HG02798 (cell line): ENCODE measurements at regions not wholly inside any gene's neighbourhood (a gene's known extent, or its start where the extent isn't known, plus 50 kb on each side); places are given as distances from the start of the nearest gene placed in this dataset.

Source experiments
- ATAC-seq: cut with Tn5 transposase; IDR thresholded peaks from one replicate; pipeline ENCODE4 v1.9.1; 2021; ENCODE audit warnings: mild to moderate bottlenecking; ENCODE audit not compliant: unreplicated experiment, poor library complexity

DNA sequence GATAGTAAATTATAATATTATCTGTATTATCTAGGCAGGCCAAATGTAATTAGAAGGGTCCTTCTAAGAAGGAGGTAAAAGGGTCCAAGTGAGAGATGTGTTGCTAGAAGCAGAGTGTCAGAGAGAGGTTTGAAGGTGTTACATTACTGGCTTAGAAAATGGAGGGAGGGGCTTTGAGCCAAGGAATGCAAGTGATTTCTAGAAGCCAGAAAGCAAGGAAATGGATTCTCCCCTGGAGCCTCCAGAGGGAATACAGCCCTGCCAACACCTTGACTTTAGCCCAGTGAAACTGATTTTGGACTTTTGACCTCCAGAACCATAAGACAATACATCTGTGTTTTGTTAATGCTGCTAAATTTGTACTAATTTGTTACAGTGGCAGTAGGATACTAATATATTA is 97.9 kb upstream of the IL6 start:
- no peak for ATAC-seq

- no peak for ATAC-seq
Observed at GRCh38 chr7:22628112-22628511, 98.9 kb upstream of the IL6 start.

- no peak for ATAC-seq
Observed at GRCh38 chr7:22627136-22627535, 99.9 kb upstream of the IL6 start.

DNA sequence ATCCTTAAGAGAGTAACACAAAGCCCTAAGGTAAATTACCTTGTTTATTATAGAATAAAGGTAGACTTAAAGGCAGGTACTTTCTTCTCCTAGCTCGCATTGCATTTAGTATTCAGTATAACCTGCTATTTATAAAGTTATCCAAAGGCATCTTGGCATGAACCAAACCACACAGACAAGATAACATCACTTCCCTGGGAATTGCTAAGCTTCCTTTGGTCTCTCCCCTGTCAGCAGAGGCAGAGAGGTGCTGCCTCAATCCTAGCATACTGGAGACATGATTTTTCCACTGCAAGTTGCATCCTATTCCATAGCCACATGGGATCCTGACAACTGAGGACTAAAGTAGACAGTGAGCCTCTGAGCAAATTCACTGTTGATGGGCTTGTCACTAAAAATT is 101.7 kb upstream of the IL6 start:
- no peak for ATAC-seq

- ATAC-seq, result no peak
Observed at GRCh38 chr7:22624781-22625180, 102.2 kb upstream of the IL6 start.

DNA sequence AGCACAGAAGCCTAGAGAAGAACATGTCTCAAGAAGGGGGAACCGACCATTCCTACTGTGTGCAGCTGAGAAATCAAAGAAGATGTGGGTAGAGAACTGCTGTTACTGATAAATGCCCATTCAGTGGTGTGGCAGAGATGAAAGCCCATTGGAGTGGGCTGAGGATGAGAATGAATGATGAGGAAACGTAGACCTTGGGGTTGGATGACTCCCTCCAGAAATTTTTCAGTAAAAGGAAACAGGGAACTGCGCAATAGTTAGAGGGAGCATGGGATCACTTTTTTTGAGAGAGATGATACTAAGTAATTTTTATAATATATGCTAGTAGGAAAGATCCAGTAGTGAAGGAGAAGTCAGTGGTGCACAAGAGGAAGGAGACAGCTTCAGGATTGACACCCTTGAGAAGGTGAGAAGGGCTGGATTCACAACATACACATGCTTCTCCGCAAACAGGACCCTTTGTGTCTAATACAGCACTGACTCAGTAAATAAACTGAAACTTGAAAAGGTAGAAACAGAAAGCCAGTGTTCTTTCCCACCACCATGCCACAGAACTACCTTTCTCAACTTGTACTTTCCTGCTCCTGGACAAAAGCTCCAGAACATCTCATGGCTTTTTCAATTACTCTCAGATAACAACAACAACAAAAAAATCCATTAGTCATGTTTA is 104.7 kb upstream of the IL6 start:
- ATAC-seq, result no peak

GRCh38 chr7:22618528-22618927 is 108.5 kb upstream of the IL6 start:
- ATAC-seq, result no peak

- ATAC-seq, result no peak
Observed at GRCh38 chr7:22617166-22617565, 109.8 kb upstream of the IL6 start.

DNA sequence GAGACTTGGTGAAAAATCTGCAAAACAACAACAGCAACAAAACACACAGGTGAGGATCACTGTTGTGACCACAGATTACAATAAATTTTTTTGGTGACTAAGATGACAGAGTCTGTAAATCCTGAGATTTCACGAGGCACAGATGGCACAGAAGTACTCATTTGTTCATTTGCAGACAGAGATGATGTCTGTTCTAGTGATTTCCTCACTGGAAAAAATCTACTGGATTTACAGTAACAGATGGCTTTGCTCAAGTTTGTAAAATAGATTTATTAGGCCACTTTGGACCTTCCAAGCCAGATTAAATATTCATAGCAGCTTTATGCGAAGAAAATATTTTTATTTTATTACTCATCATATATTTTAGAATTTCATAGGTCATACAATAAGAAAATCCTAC is 113.5 kb upstream of the IL6 start:
- no peak for ATAC-seq

- ATAC-seq, result no peak
Observed at GRCh38 chr7:22612776-22613175, 112.8 kb upstream of the STEAP1B start.

DNA sequence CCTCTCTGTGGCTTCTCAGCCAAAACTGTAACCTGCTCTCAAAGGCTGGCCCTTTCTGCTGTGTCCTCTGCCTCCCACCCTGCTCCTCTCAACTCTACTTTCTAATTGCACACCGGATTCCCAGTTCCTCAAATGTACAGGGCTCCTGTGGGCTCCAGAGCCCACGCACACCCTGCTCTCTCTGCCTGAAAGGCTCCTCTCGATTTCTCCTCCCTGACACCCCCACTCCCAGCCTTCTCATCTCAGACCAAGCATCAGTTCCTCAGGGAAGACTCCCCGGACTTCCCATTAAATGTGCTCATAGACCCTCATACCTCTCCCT is 111.7 kb upstream of the STEAP1B start:
- ATAC-seq, result no peak

DNA sequence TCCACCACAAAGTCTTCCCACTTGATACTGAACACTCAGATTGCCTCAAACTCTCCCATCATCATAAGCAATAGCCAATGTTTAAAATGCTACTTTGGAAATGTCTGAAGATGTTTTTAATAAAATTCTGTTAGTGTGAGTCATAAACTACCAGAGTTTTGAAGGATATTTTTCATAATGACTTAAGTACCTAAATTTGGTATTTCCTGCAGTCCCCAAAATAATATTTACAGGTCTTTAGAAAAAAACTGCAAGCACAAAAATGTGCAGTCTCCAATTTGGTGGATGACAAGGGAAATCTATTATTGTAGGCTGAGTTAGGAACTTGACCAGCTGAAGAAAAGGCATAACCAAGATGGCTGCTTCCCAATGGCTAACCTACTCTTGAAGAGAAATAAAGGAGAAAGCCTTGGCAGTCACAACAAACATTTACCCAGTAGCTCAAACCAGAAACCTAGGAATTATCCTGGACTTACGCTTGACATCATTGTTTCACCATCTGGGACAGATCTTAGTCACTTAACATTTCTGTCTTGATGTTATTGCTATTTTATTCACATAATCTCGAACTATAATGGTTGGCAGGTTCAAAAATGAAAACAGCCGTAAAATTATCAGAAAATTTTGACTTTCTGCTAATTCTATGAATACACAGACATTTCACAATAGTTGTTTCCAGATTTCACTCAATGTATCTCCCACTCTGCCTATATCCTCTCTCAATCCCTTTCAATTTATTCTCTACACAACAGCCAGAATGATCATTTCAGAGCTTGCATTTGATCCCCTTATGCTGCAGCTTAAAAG is 111.2 kb upstream of the STEAP1B start:
- no peak for ATAC-seq

DNA sequence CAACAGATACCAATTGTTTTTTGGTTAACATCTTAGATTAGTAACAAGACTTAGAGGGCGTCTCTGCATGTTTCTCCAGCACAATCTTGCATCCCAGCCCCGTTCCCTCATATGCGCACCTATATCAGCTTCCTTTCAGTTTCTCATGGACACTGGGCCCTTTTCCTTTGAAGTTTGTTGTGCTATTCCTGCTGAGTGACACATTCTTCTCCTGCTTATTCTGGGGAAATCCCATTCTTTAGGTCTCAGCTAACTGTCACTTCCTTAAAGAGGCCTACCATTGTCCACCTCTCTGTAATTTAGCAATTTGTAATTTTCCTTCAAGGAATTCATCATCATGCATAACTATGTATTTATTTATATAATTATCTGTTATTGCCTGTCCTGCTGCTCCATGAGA is 110.3 kb upstream of the STEAP1B start:
- ATAC-seq, result no peak

GRCh38 chr7:22607180-22607579 is 107.2 kb upstream of the STEAP1B start:
- ATAC-seq, result no peak

DNA sequence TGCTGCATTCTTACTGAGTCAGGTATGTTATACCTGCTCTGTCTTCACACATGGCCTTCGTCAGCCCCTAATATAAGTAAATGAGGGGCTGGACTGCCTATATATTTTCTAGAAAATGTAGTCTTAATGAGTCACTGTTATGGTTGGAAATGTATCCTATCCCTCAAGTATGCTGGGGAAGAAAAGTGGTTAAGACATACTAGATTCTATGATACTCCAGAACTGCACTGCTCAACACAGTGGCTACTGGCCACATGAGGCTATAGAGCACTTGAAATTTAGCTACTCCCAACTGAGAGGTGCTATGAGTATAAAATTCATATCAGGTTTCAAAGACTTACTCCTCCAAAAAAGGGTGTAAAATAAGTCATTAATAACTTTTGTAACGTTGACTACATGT is 104.3 kb upstream of the STEAP1B start:
- no peak for ATAC-seq

- no peak for ATAC-seq
Observed at GRCh38 chr7:22601812-22602565, 102.0 kb upstream of the STEAP1B start.

DNA sequence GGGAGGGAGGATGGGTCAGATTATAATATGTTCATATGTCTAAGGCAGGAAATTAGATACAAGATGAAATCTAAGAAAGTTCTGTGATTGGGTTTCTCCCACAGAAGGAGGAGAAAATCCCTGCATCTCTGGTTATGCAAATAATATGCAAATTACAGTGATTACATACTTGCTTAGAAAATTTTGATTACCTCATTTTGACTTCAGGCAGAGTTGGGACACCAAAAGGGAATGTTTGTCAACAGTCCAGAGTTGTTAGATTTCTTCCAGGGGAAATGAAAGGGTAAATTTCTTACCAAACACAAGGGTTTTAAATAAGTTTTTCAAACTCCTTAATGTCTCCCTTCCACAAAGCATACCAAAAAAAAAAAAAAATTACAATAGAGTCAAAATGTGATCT is 101.4 kb upstream of the STEAP1B start:
- ATAC-seq, result no peak

DNA sequence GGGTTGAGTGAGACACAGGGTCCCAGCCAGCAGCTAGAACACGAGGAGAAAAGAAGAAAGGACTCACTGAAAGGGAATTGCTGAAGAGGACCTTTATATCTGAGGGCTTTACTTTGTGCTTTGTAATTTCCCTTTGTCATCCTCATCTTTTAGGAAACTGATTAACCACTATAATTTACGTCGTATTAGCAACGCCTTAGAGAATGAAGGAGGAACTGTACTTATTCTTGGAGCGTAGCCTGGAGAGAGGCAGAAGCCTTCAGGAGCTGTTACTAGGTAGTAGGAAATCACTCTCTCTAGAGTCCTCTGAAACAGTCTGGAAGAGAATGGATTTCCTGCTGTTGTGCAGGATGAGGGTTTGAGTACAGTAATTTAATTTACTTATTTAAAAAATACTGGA is 101.0 kb upstream of the STEAP1B start:
- ATAC-seq, result no peak

DNA sequence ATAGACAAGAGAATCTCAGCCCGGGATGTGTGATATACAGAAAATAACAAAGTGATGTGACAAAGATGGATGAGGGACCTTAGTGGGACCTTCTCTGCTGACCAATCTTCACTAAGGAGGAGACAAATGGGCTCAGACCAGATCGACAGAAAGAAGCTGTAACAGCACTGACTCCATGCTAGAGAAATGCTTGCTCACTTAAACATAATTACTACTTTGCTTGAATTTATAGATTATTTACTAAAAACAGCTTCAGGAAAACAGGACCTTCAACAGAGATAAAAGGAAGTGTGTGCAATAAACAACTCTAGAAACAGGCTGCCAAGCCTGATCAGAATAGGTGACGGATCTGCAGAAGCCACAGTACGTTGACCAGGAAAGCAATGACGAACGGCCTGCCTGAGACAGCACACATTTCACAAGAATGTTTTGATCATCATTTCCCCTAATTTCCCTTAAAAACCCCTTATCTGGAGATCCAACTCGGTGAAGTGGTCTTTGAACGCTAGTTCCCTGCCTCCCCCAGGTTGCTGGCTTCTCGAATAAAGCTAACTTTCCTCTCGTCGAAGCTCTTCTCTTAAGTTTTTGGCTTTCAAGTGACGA is 98.4 kb upstream of the STEAP1B start:
- no peak for ATAC-seq

- ATAC-seq, result no peak
Observed at GRCh38 chr7:22597844-22598243, 97.9 kb upstream of the STEAP1B start.

DNA sequence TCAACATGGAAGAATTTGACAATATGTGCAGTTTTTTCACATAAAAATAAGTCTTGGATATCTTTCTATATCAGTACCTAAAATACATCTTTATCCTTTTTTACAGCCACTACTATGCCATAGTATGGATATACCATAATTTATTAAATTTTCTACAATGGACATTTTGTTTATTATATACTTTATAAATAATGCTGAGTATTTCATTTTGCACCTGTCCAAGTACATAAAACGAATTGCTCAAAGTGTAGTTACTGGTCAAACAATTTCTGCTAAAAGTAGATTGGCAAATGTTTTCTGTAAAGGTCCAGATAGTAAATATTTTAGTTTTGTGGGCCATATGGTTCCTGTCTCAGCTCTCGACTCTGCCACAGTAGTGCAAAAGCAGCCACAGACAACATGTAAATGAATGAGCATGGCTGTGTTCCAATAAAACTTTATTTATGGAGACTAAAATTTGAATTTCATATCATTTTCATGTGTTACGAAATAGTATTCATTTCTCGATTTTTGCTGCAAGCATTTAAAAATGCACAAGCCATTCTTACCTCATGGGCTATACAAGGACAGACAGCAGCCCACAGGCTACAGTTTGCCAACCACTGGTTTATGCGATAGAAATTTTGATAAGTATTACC is 96.9 kb upstream of the STEAP1B start:
- ATAC-seq, result no peak
